ENCODE measurements at regions not wholly inside any gene's neighbourhood (a gene's known extent, or its start where the extent isn't known, plus 50 kb on each side); places are given as distances from the start of the nearest gene placed in this dataset.

- TF ChIP-seq ZBTB4 (CRISPR knock-in tag; IDR thresholded peaks at IDR 0.05): no peak
- TF ChIP-seq NKRF (conservative IDR thresholded peaks at IDR 0.05): no peak
Measured at GRCh38 chr2:12809526-12809925, 92.8 kb downstream of the TRIB2 start (continued).

- RAD21 ChIA-PET (ENCODE audit: unreplicated experiment): no interaction called here
- no peak for FAIRE-seq
- ATAC-seq: no peak
- H3K27me3 ChIP-seq (replicated peaks in 1 of 2; ENCODE audit: control insufficient read depth in 2 of 2, insufficient read depth in 2 of 2, low read length in 1 of 2): no peaks in the 10 kb centered on the region; a peak in 2 of 4 replicates
- POLR2A ChIA-PET: no interaction called here
- no peak overlapping the region for H3K27ac ChIP-seq (ENCODE audit: control insufficient read depth, insufficient read depth)
- H2AFZ ChIP-seq (ENCODE audit: control insufficient read depth, low read depth, low read length): no peak overlapping the region
- no peak overlapping the region for H3K9ac ChIP-seq (ENCODE audit: control insufficient read depth, insufficient read depth, low read length)
- BruUV-seq (replicated peaks): no TSS peak
- SMC1A ChIA-PET (ENCODE audit: uncharacterized antibody, unreplicated experiment): no interaction called here
- CTCF ChIA-PET: no interaction called here
- no peaks in the 10 kb centered on the region for H3K9me3 ChIP-seq (replicated peaks; ENCODE audit: control insufficient read depth, insufficient read depth, low read length)
- H3K79me2 ChIP-seq (ENCODE audit: control insufficient read depth, insufficient read depth, low read length): no peaks in the 10 kb centered on the region
- no peak overlapping the region for H3K4me2 ChIP-seq (ENCODE audit: control insufficient read depth, insufficient read depth)
- no peak for DNase-seq (ENCODE audit: low read depth, low spot score)
- intact Hi-C loops (cut with micrococcal nuclease; ENCODE audit: unreplicated experiment): no loop called here
- H3K4me3 ChIP-seq: no peak overlapping the region
- no peaks in the 10 kb centered on the region for H4K20me1 ChIP-seq (ENCODE audit: control insufficient read depth, insufficient read depth)
- in situ Hi-C loops (cut with MboI): no loop called here
- TF ChIP-seq BACH1 (IDR thresholded peaks at IDR 0.05; ENCODE audit: borderline replicate concordance) (no peak), SUPT20H (IDR thresholded peaks at IDR 0.05; ENCODE audit: borderline replicate concordance, control insufficient read depth, low read depth, low read length) (no peak), BHLHE40 (IDR thresholded peaks at IDR 0.05; ENCODE audit: borderline replicate concordance in 1 of 2, low read depth in 2 of 2, low read length in 1 of 2) (no peak), POLR2A (IDR thresholded peaks at IDR 0.05; ENCODE audit: low read depth, low read length) (no peak), TARDBP (IDR thresholded peaks at IDR 0.05; ENCODE audit: borderline replicate concordance) (no peak), LARP7 (IDR thresholded peaks at IDR 0.05) (no peak)
- no peaks in the 10 kb centered on the region for H3K4me1 ChIP-seq (ENCODE audit: control insufficient read depth, insufficient read depth, low read length)
- H3K36me3 ChIP-seq (ENCODE audit: control insufficient read depth in 2 of 2, insufficient read depth in 2 of 2, low read length in 1 of 2): no peaks in the 10 kb centered on the region
Measured at GRCh38 chr2:12811916-12812315, 95.2 kb downstream of the TRIB2 start.
